ENCODE measurements at regions not wholly inside any gene's neighbourhood (a gene's known extent, or its start where the extent isn't known, plus 50 kb on each side); places are given as distances from the start of the nearest gene placed in this dataset.

- no peak overlapping the region for H3K4me3 ChIP-seq (ENCODE audit: low read depth, low read length)
- no peak for DNase-seq (ENCODE audit: low read depth)
- TF ChIP-seq, protein P1, sequence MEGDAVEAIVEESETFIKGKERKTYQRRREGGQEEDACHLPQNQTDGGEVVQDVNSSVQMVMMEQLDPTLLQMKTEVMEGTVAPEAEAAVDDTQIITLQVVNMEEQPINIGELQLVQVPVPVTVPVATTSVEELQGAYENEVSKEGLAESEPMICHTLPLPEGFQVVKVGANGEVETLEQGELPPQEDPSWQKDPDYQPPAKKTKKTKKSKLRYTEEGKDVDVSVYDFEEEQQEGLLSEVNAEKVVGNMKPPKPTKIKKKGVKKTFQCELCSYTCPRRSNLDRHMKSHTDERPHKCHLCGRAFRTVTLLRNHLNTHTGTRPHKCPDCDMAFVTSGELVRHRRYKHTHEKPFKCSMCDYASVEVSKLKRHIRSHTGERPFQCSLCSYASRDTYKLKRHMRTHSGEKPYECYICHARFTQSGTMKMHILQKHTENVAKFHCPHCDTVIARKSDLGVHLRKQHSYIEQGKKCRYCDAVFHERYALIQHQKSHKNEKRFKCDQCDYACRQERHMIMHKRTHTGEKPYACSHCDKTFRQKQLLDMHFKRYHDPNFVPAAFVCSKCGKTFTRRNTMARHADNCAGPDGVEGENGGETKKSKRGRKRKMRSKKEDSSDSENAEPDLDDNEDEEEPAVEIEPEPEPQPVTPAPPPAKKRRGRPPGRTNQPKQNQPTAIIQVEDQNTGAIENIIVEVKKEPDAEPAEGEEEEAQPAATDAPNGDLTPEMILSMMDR (conservative IDR thresholded peaks at IDR 0.05; ENCODE audit: low read depth, low read length), result no peak
These were observed 151.5 kb upstream of the ERCC4 start for GRCh38 chr16:13768471-13768870.

DNA sequence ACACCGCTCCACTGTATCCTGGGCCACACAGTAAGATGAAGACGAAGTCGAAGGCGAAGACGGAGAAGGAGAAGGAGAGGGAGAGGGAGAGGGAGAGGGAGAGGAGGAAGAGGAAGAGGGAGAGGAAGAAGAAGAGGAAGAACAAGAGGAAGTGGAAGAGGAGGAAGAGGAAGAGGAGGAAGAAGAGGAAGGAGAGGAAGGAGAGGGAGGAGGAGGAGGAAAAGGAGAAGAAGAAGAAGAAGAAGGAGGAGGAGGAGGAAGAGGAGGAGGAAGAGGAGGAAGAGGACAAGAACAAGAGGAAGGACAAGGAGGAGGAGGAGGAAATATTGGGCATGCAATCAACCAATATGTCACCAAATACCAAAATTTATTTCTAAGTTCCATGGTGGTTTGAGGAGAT lies 149.5 kb upstream of the ERCC4 start:
- TF ChIP-seq, protein P1 (conservative IDR thresholded peaks at IDR 0.05; ENCODE audit: low read depth, low read length), result no peak
- no peak for DNase-seq (ENCODE audit: low read depth)
- H3K4me3 ChIP-seq (ENCODE audit: low read depth, low read length), result no peak overlapping the region

DNA sequence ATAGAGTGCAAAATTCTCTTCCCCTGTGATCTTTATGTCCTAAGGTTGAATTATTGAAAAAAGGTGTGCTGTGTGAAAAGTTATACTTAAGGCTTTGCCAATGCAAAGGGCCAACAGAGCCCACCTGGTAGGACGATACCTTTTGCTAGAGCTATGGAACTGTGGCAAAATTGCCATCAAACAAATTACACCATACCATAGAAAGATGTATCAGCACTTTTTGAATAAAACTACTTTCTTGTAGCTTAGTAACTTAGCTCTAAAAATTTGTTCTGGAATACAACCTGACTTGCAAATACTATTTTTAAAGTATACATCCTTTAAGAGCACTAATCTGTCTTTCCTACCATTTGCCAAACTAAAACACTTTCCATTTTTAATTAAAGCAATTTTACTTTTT lies 147.2 kb upstream of the ERCC4 start:
- TF ChIP-seq, protein P1 (conservative IDR thresholded peaks at IDR 0.05; ENCODE audit: low read depth, low read length), result no peak
- DNase-seq (ENCODE audit: low read depth), result no peak
- no peak overlapping the region for H3K4me3 ChIP-seq (ENCODE audit: low read depth, low read length)

- TF ChIP-seq, protein P1 (conservative IDR thresholded peaks at IDR 0.05; ENCODE audit: low read depth, low read length), result no peak
- DNase-seq (ENCODE audit: low read depth), result no peak
- no peak overlapping the region for H3K4me3 ChIP-seq (ENCODE audit: low read depth, low read length)
These were observed 140.3 kb upstream of the ERCC4 start for GRCh38 chr16:13779676-13780075.

GRCh38 chr16:13780406-13781168 lies 139.4 kb upstream of the ERCC4 start:
- peak overlapping the region; percentile 10 for H3K4me3 ChIP-seq (ENCODE audit: low read depth, low read length)
- DNase-seq (ENCODE audit: low read depth), result no peak
- TF ChIP-seq, protein P1 (conservative IDR thresholded peaks at IDR 0.05; ENCODE audit: low read depth, low read length), result no peak

DNA sequence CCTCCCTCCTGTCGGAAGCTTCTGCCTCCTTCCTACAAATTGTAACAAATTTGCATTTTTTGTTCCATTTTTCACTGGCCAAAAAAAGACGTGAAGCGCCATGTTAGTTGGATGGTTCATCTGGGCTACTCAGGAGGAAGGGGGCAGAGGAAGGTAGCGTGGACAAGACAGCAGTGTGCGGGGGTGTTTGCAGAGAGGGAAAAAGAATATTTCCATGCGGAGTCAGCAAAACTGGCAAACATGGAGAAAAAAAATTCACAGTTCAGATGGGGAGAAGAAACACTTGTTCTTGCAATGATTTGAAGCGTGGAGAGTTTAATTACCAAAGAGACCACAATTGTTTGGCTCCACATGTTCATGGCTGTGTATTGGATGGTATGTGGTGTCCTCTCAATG lies 138.8 kb upstream of the ERCC4 start:
- TF ChIP-seq, protein P1 (conservative IDR thresholded peaks at IDR 0.05; ENCODE audit: low read depth, low read length), result no peak
- H3K4me3 ChIP-seq (ENCODE audit: low read depth, low read length), result peak overlapping the region; percentile 10
- DNase-seq (ENCODE audit: low read depth), result no peak

Measured in epithelial cell of proximal tubule (primary cell).